Esophagus (tissue), 2 donors: ENCODE measurements at regions not wholly inside any gene's neighbourhood (a gene's known extent, or its start where the extent isn't known, plus 50 kb on each side); places are given as distances from the start of the nearest gene placed in this dataset.

Experiments
- H3K27ac ChIP-seq, 2 donors: one replicate each; pipeline ENCODE4 v1.5.1; 2013; ENCODE audit warnings: low read depth in 2 of 2, mild to moderate bottlenecking in 2 of 2, inconsistent platforms in 1 of 2, low read length in 1 of 2, moderate library complexity in 1 of 2
- H3K27me3 ChIP-seq, 2 donors: one replicate each; pipeline ENCODE4 v1.6.1; 2013; ENCODE audit warnings: low read length in 2 of 2, control low read depth in 1 of 2, mild to moderate bottlenecking in 1 of 2; ENCODE audit not compliant: insufficient read depth in 2 of 2, control insufficient read depth in 1 of 2
- H3K36me3 ChIP-seq, 2 donors: one replicate each; pipeline ENCODE4 v1.6.1; 2013; ENCODE audit warnings: low read length in 1 of 2; ENCODE audit not compliant: control insufficient read depth in 2 of 2, insufficient read depth in 2 of 2
- H3K4me1 ChIP-seq, 2 donors: one replicate each; pipeline ENCODE4 v1.6.1; 2013; ENCODE audit warnings: low read length in 1 of 2; ENCODE audit not compliant: control insufficient read depth in 2 of 2, insufficient read depth in 2 of 2
- H3K4me3 ChIP-seq, 2 donors: one replicate each; pipeline ENCODE4 v1.5.1; 2013; ENCODE audit warnings: low read length in 2 of 2, mild to moderate bottlenecking in 2 of 2, low read depth in 1 of 2, moderate library complexity in 1 of 2
- H3K9me3 ChIP-seq, 2 donors: one replicate each; pipeline ENCODE4 v1.6.1; 2013; ENCODE audit warnings: mild to moderate bottlenecking in 2 of 2, low read depth in 1 of 2, low read length in 1 of 2, moderate library complexity in 1 of 2; ENCODE audit not compliant: control insufficient read depth in 2 of 2, insufficient read depth in 1 of 2
- WGBS, 2 donors: extraction: QIAGEN DNeasy Blood & Tissue Kit; methylation state at CpG; one replicate each; pipeline ENCODE4 v1.1.7; 2013; 5-methylcytosine and 5-hydroxymethylcytosine counted together
- donor health status: healthy with polysubstance abuse.
- donor health status: Bipolar disorder and iron deficiency.

DNA sequence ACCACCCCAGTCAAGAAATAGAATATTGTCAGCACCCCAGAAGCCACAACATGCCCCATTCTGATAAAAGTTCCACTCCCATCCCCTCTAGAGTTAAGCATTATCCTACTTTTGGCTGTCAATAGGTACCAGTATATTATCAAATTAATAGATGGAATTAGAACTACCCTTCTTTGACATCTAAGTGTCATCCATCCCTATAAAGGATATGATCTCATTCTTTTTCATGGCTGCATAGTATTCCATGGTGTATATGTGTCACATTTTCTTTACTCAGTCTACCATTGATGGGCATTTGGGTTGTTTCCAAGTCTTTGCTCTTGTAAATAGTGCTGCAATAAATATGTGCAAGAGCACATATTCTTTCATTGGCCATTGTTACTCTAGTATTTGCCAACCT is 246.2 kb downstream of the SEC23A start:
- H3K36me3 ChIP-seq = no peaks in the 10 kb centered on the region
- no peaks in the 10 kb centered on the region for H3K4me1 ChIP-seq
- no peak overlapping the region for H3K4me3 ChIP-seq
- H3K27me3 ChIP-seq = no peaks in the 10 kb centered on the region
- no peaks in the 10 kb centered on the region for H3K9me3 ChIP-seq
- no peak overlapping the region for H3K27ac ChIP-seq

DNA sequence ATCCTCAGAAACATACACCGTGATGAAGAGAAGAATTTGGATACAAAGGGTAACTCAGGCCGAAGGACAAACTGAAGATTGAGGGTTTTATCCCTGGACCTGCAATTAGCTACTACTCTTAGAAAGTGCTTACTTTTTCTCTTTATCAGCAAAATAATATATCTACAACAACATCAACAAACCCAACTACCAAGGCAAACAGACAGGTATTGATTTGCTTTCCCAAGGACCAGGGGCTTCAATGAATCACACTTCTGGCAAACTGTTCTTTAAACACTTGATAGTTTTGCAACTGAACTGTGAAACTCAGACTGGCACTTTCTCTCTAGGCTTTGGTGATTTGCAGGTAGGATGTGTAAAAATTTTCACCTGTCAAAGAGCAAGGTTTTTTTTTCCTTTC is 247.5 kb downstream of the SEC23A start:
- Histone ChIP-seq H3K4me1 (no peaks in the 10 kb centered on the region), H3K9me3 (no peaks in the 10 kb centered on the region), H3K27ac (no peak overlapping the region), H3K4me3 (no peak overlapping the region), H3K27me3 (no peaks in the 10 kb centered on the region), H3K36me3 (no peaks in the 10 kb centered on the region)
- WGBS, 2 donors = 73 to 83% methylated on average over 2 of the region's 2 CpGs

DNA sequence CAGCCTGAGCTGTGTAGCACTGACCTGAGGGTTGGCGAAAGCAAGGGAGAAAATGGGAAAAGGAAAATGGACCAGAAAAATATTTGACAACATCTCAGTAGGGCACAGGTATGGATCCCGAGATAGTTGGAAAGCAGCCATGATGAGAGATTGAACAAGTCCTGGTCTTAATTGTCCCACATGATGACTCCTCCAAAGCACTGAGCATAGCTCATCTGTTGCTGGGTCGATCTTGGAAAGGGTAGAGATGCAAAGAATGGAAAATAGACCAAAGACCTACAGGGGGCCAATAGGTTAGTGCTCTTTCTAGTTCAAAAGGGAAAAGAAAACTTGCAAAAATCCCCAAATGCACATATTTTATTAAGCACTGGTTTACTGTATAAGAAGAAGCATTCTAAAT is 251.9 kb downstream of the SEC23A start:
- Histone ChIP-seq H3K27ac (no peak overlapping the region), H3K4me3 (no peak overlapping the region), H3K4me1 (no peaks in the 10 kb centered on the region), H3K36me3 (no peaks in the 10 kb centered on the region), H3K27me3 (no peaks in the 10 kb centered on the region), H3K9me3 (no peaks in the 10 kb centered on the region)
- WGBS, 2 donors = 81 to 82% methylated on average over 3 of the region's 3 CpGs

DNA sequence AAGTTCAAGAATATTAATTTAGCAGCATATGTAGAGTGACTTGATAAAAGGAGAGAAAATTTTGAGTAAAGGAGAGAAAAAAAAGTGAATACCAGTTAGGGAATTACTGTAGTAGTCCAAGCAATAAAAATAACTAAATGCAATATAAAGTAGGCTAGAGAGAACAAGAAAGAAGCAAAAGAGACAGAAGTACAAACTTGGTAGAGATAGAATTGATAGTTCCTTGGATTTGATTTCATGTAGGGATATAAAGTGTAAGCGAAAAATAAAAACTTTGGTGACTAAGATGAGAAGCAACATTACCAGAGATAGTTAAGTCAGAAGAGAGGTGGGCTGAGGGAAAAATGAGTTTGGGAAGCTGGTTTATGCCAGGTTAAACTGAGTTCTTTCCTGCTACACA is 252.4 kb downstream of the SEC23A start:
- H3K27me3 ChIP-seq = no peaks in the 10 kb centered on the region
- 91 to 94% methylated on average over 1 of the region's 1 CpG for WGBS, 2 donors
- no peaks in the 10 kb centered on the region for H3K4me1 ChIP-seq
- no peaks in the 10 kb centered on the region for H3K9me3 ChIP-seq
- no peak overlapping the region for H3K4me3 ChIP-seq
- H3K27ac ChIP-seq = no peak overlapping the region
- H3K36me3 ChIP-seq = no peaks in the 10 kb centered on the region

DNA sequence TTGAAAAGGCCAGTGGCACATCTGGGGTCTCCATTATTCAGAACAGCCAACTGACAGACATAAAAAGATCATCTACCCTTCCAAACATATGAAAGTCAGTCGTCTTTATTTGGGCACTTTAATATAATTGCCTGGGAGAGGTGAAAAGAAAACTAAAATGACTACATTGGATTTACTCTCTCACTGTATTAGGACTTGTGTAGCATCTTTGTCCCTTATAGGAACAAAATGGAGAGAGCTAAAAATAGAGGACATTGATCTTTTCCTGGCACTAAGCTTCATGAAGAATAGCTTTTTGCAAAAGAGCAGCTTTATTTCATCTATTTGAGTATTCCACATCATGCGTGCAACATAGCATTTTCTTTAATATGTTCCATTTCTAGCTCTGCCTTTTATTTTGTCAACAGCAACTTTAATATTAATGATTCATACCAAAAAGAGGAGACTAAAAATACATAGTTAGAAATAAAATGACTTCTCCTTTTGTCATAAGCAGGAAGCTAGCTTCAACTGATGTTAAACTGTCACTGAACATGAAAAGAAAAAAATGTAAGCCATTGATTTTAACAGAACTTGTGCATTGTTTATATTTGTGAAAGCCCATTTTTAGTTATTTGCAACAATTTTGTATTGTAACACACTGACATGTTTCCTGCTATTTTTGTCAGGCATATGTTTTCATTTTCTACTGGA is 254.6 kb downstream of the SEC23A start:
- Histone ChIP-seq H3K36me3 (no peaks in the 10 kb centered on the region), H3K27me3 (no peaks in the 10 kb centered on the region), H3K4me1 (no peaks in the 10 kb centered on the region), H3K4me3 (no peak overlapping the region), H3K27ac (no peak overlapping the region), H3K9me3 (no peaks in the 10 kb centered on the region)
- WGBS, 2 donors = 49 to 50% methylated on average over 2 of the region's 2 CpGs

DNA sequence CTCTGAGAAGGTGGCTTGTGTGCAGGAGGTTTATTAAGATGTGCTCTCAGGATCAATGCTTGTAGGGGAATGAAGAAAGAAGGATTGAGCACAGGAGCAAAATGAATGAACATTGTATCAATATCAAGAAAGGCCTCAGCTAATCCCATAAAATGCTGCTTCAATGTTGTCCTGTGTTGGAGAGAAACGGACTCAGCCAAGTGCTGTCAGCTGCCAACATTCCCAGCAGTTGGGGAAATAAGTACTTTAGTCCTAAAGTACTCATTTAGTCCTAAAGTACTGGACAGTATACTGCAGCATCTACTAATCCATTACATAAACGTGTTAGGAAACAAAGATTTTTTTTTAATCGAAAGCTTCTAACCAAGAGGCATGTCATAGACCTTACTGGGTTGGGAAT is 255.9 kb downstream of the SEC23A start:
- H3K27ac ChIP-seq = no peak overlapping the region
- no peaks in the 10 kb centered on the region for H3K27me3 ChIP-seq
- no peaks in the 10 kb centered on the region for H3K4me1 ChIP-seq
- H3K36me3 ChIP-seq = no peaks in the 10 kb centered on the region
- no peak overlapping the region for H3K4me3 ChIP-seq
- H3K9me3 ChIP-seq = no peaks in the 10 kb centered on the region
- 52 to 56% methylated on average over 3 of the region's 3 CpGs for WGBS, 2 donors

DNA sequence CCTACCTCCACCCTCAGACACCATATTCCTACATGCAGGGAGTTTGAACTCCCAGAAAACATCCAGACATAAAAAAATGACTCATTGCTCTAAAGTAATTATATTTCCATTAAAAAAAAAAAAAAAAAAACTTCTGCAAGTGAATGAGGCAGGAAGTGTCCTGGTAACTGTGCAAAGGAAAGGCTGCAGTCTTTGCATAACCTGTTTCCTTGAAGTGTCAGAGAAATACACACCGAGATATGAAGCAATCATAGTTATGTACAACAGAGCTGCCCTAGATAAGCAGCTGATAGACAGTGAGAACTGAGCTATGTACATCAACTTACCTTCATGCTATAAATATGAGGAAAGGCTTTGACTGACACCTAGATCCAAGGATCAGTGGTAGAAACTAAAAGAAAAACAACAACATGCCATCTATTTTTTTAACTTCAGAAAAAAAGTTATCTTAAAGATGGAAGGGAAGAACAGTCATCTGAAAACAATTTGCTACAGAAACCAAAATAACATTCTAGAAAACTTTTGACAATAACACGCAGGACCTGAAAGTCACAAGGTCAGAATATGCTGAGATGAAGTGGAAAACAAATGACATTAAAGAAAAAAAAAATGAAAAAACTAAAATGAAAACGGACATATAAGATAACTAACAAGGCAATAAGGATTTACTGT is 263.2 kb downstream of the SEC23A start:
- 33 to 34% methylated on average over 3 of the region's 3 CpGs for WGBS, 2 donors
- Histone ChIP-seq H3K27me3 (no peaks in the 10 kb centered on the region), H3K4me3 (no peak overlapping the region), H3K27ac (no peak overlapping the region), H3K4me1 (no peaks in the 10 kb centered on the region), H3K9me3 (no peaks in the 10 kb centered on the region), H3K36me3 (no peaks in the 10 kb centered on the region)

- Histone ChIP-seq H3K27ac (no peak overlapping the region), H3K9me3 (no peaks in the 10 kb centered on the region), H3K4me3 (no peak overlapping the region), H3K36me3 (no peaks in the 10 kb centered on the region), H3K27me3 (no peaks in the 10 kb centered on the region), H3K4me1 (no peaks in the 10 kb centered on the region)
- 84 to 86% methylated on average over 8 of the region's 8 CpGs for WGBS, 2 donors
Observed at GRCh38 chr14:38838979-38839323, 264.1 kb downstream of the SEC23A start.

DNA sequence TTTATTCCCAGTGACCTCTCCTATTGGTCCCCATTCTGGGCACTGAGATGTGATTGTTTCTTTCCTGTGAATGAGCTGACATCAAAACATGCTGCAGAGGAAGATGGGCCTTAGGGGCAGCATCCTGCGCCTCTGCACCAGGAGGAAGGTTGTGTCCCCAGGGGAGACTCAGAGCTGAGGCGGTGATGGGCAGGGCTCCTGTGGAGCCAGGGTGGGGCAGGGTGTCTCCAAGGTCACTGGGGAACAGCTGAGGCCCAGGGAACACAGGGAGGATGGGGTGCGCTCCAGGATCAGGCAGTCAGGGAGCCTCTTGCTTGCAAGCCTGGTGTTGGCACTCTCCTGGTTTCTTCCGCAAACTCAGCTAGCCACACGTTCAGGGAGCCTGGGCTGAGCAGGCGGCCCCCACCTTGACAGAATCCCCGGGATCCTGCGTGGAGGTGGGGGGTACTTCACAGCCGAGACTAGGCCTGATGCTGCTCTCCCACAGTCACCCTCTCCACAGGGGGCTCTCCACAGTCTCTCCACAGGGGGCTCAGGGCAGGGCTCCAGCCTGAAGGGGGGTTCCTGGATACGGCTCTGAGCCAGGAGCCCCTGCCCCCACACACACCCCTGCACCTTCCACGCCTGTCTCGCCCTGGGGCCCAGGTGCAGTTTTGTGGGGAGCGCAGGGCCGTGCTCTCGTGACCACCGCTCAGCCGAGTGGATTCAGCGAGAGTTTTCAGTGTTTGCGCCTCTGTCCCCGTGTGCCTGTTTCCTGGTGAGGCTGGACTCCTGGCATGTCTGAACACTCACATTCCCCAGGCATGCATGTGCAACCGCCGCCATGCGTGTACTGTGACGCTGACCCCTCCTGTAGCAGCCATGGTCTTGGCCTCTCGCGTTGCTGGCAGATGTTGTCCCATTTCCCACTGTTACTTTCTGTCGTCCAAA is 264.7 kb downstream of the SEC23A start:
- Histone ChIP-seq H3K36me3 (no peaks in the 10 kb centered on the region), H3K9me3 (no peaks in the 10 kb centered on the region), H3K27ac (no peak overlapping the region), H3K27me3 (no peaks in the 10 kb centered on the region), H3K4me3 (no peak overlapping the region), H3K4me1 (no peaks in the 10 kb centered on the region)
- WGBS, 2 donors = 87 to 88% methylated on average over 27 of the region's 27 CpGs
